Thoracic aorta (tissue), 2 donors: ENCODE measurements at regions not wholly inside any gene's neighbourhood (a gene's known extent, or its start where the extent isn't known, plus 50 kb on each side); places are given as distances from the start of the nearest gene placed in this dataset.

Experiments
- ATAC-seq: fragments of 150-250 bp; one replicate; pipeline ENCODE4 v1.8.0; 2017; ENCODE audit warnings: low read depth; ENCODE audit not compliant: insufficient number of reproducible peaks, low FRiP score
- DNase-seq: peaks from one replicate; pipeline ENCODE4 v3.0.0-alpha.2; 2020; ENCODE audit warnings: low spot score
- H3K27ac ChIP-seq, 2 donors: fragments of 200-600 bp; sonication (generic); 1 replicate in 1 of 2; 2 replicates in 1 of 2; pipeline ENCODE4 v1.5.1; 2016; ENCODE audit warnings: mild to moderate bottlenecking in 2 of 2, moderate library complexity in 2 of 2
- H3K27me3 ChIP-seq: fragments of 200-600 bp; sonication (generic); replicated peaks from 2 replicates; pipeline ENCODE4 v1.6.0; 2016; ENCODE audit warnings: mild to moderate bottlenecking; ENCODE audit not compliant: insufficient read depth
- H3K36me3 ChIP-seq: fragments of 200-600 bp; sonication (generic); one replicate; pipeline ENCODE4 v1.5.1; 2016
- H3K4me1 ChIP-seq, 2 donors: fragments of 200-600 bp; sonication (generic); 1 replicate in 1 of 2; 2 replicates in 1 of 2; pipeline versions ENCODE4 v1.5.1 to v1.6.0; 2016; ENCODE audit warnings: low read depth in 2 of 2, mild to moderate bottlenecking in 1 of 2; ENCODE audit not compliant: control insufficient read depth in 1 of 2
- H3K4me3 ChIP-seq: fragments of 200-600 bp; sonication (generic); 2 replicates; pipeline ENCODE4 v1.5.1; 2016; ENCODE audit warnings: mild to moderate bottlenecking
- H3K9me3 ChIP-seq: fragments of 200-600 bp; sonication (generic); 2 replicates; pipeline ENCODE4 v1.5.1; 2016
- CTCF ChIP-seq: fragments of 200-600 bp; sonication (generic); IDR thresholded peaks from one replicate; pipeline ENCODE4 v1.5.1; 2019; ENCODE audit warnings: antibody characterized with exemption

DNA sequence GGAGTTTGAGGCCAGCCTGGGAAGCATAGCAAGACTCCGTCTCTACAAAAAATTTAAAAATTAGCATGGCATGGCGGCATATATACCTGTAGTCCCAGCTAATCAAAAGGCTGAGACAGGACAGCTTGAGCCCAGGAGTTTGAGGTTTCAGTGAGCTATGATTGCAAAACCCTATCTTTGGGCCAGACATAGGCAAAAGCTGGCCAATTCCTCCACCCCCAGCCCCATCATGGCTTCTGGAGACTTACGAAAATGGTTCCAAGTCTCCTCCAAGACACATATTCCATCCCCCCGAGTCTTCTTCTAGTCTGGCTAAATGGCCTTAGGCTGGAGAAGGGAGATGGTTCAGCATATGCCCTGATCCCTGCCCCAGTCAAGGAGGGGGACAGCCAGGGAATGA, 172.8 kb upstream of the HAAO start:
- H3K4me1 ChIP-seq, result peaks cover 40 to 88% of the 10 kb centered on the region in 2 donors
- no peak for ATAC-seq

GRCh38 chr2:42964439-42965083, 172.2 kb upstream of the HAAO start:
- TF ChIP-seq CTCF, result no peak
- peaks cover 45 to 88% of the 10 kb centered on the region in 2 donors for H3K4me1 ChIP-seq
- ATAC-seq, result no peak
- H3K36me3 ChIP-seq, result no peaks in the 10 kb centered on the region
- peak overlapping the region; percentile 91 to 92 for H3K27ac ChIP-seq
- H3K27me3 ChIP-seq, result no peaks in the 10 kb centered on the region
- DNase-seq, result peak; percentile 66
- no peaks in the 10 kb centered on the region for H3K9me3 ChIP-seq
- no peak overlapping the region for H3K4me3 ChIP-seq

More for the DNA sequence above, 172.8 kb upstream of the HAAO start:
- no peaks in the 10 kb centered on the region for H3K9me3 ChIP-seq
- H3K27ac ChIP-seq, result peak overlapping the region; percentile 91 to 92
- no peaks in the 10 kb centered on the region for H3K27me3 ChIP-seq
- no peak for DNase-seq
- H3K36me3 ChIP-seq, result no peaks in the 10 kb centered on the region
- H3K4me3 ChIP-seq, result no peak overlapping the region
- no peak for TF ChIP-seq CTCF

DNA sequence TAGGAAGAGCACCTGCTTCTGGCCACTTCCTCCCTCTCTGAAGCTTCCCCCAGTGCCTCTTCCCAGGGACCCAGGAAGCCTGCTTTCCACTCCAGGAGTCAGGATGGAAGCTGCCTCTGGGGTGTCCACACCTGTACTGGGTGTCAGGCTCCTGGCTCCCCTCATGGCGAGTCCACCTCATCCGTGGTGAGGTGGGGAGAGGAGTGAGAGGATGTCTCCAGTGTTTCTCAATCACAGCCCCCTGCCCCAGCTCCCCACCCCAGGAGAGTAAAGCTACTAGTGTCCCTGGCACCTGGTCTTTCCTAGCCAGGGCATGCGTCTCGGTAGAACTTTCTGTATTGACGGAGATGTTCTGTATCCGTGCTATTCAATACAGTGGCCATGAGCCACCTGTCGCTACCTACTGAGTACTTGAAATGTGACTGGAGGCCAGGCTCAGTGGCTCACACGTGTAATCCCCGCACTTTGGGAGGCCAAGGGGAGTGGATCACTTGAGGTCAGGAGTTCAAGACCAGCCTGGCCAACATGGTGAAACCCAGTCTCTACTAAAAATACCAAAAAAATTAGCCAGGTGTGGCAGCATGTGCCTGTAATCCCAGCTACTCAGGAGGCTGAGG, 171.2 kb upstream of the HAAO start:
- Histone ChIP-seq H3K9me3 (no peaks in the 10 kb centered on the region), H3K4me3 (no peak overlapping the region), H3K36me3 (no peaks in the 10 kb centered on the region), H3K27ac (peak overlapping the region; percentile 91 to 92), H3K27me3 (no peaks in the 10 kb centered on the region), H3K4me1 (peaks cover 55 to 90% of the 10 kb centered on the region in 2 donors)
- no peak for TF ChIP-seq CTCF
- no peak for ATAC-seq
- no peak for DNase-seq

DNA sequence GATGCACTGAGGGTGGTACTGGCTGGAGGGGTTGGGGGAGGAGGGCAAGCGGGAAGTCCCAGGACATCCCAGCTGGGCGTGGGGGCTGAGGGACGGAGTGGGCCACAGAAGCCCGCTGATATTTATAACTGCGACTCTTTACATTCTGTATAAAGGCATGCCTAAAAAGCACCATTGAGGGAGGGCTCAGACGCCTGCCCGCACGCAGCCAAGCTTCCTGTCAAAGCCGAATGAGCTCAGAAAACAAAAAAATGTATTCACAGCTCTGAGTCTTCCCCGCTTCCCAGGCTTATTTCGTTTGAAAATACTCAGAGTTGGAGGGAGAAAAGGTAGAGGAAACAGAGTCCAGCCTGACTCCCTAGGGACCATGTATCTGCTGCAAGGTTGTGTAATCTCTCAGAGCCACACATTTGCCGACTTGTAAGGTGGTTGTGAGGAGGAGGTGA, 170.1 kb upstream of the HAAO start:
- H3K27ac ChIP-seq, result peak overlapping the region; percentile 91 to 92
- DNase-seq (no peak), ATAC-seq (no peak)
- no peak overlapping the region for H3K4me3 ChIP-seq
- H3K27me3 ChIP-seq, result no peaks in the 10 kb centered on the region
- peaks cover 52 to 88% of the 10 kb centered on the region in 2 donors for H3K4me1 ChIP-seq
- no peak for TF ChIP-seq CTCF
- no peaks in the 10 kb centered on the region for H3K36me3 ChIP-seq
- no peaks in the 10 kb centered on the region for H3K9me3 ChIP-seq

- DNase-seq, result no peak
- Histone ChIP-seq H3K27me3 (no peaks in the 10 kb centered on the region), H3K27ac (peak overlapping the region; percentile 91 to 92), H3K4me1 (peaks cover 50 to 88% of the 10 kb centered on the region in 2 donors), H3K4me3 (no peak overlapping the region), H3K9me3 (no peaks in the 10 kb centered on the region), H3K36me3 (no peaks in the 10 kb centered on the region)
- no peak for TF ChIP-seq CTCF
- ATAC-seq, result no peak
These were observed 169.6 kb upstream of the HAAO start for GRCh38 chr2:42961961-42962360.
